ENCODE measurements at regions not wholly inside any gene's neighbourhood (a gene's known extent, or its start where the extent isn't known, plus 50 kb on each side); places are given as distances from the start of the nearest gene placed in this dataset.

GRCh38 chr6:2545383-2546038 lies 205.2 kb downstream of the MYLK4 start:
- H3K4me3 ChIP-seq, result no peak overlapping the region
- H3K27me3 ChIP-seq (ENCODE audit: low read depth), result peaks cover 9% of the 10 kb centered on the region
- peaks cover 7% of the 10 kb centered on the region for H3K9me3 ChIP-seq (replicated peaks)
- no peak overlapping the region for H3K27ac ChIP-seq (replicated peaks)
- intact Hi-C loops (cut with micrococcal nuclease), result no loop called here
- no peak for TF ChIP-seq CTCF (IDR thresholded peaks at IDR 0.05; ENCODE audit: borderline replicate concordance)
- DNase-seq, result no peak
- H3K4me1 ChIP-seq, result no peaks in the 10 kb centered on the region
- no peaks in the 10 kb centered on the region for H3K36me3 ChIP-seq

GRCh38 chr6:2543321-2543720 lies 207.4 kb downstream of the MYLK4 start:
- intact Hi-C loops (cut with micrococcal nuclease), result no loop called here

GRCh38 chr6:2542858-2543218 lies 207.9 kb downstream of the MYLK4 start:
- DNase-seq, result no peak
- peaks cover 3% of the 10 kb centered on the region for H3K9me3 ChIP-seq (replicated peaks)
- no peaks in the 10 kb centered on the region for H3K4me1 ChIP-seq
- no peaks in the 10 kb centered on the region for H3K36me3 ChIP-seq
- intact Hi-C loops (cut with micrococcal nuclease), result no loop called here
- H3K4me3 ChIP-seq, result no peak overlapping the region
- TF ChIP-seq CTCF (IDR thresholded peaks at IDR 0.05; ENCODE audit: borderline replicate concordance), result no peak
- H3K27ac ChIP-seq (replicated peaks), result no peak overlapping the region
- H3K27me3 ChIP-seq (ENCODE audit: low read depth), result peaks cover 9% of the 10 kb centered on the region

More at GRCh38 chr6:2543321-2543720, 207.4 kb downstream of the MYLK4 start:
- Histone ChIP-seq H3K4me3 (no peak overlapping the region), H3K9me3 (replicated peaks) (peaks cover 7% of the 10 kb centered on the region), H3K27ac (replicated peaks) (no peak overlapping the region), H3K4me1 (no peaks in the 10 kb centered on the region), H3K27me3 (ENCODE audit: low read depth) (peaks cover 9% of the 10 kb centered on the region), H3K36me3 (no peaks in the 10 kb centered on the region)
- DNase-seq, result no peak
- TF ChIP-seq CTCF (IDR thresholded peaks at IDR 0.05; ENCODE audit: borderline replicate concordance), result no peak

GRCh38 chr6:2542101-2542857 lies 208.4 kb downstream of the MYLK4 start:
- H3K27me3 ChIP-seq (ENCODE audit: low read depth), result peaks cover 9% of the 10 kb centered on the region
- no peaks in the 10 kb centered on the region for H3K9me3 ChIP-seq (replicated peaks)
- no peak overlapping the region for H3K4me3 ChIP-seq
- DNase-seq, result no peak
- no peaks in the 10 kb centered on the region for H3K4me1 ChIP-seq
- intact Hi-C loops (cut with micrococcal nuclease), result no loop called here
- TF ChIP-seq CTCF (IDR thresholded peaks at IDR 0.05; ENCODE audit: borderline replicate concordance), result no peak
- H3K27ac ChIP-seq (replicated peaks), result no peak overlapping the region
- no peaks in the 10 kb centered on the region for H3K36me3 ChIP-seq

- intact Hi-C loops (cut with micrococcal nuclease), result no loop called here
- no peak overlapping the region for H3K4me3 ChIP-seq
- no peaks in the 10 kb centered on the region for H3K27me3 ChIP-seq (ENCODE audit: low read depth)
- H3K4me1 ChIP-seq, result peaks cover 7% of the 10 kb centered on the region
- H3K27ac ChIP-seq (replicated peaks), result no peak overlapping the region
- H3K36me3 ChIP-seq, result no peaks in the 10 kb centered on the region
- TF ChIP-seq CTCF (IDR thresholded peaks at IDR 0.05; ENCODE audit: borderline replicate concordance), result no peak
- DNase-seq, result no peak
- peaks cover 17% of the 10 kb centered on the region for H3K9me3 ChIP-seq (replicated peaks)
Observed at GRCh38 chr6:2536451-2536850, 214.3 kb downstream of the MYLK4 start.

Measured in left ventricle myocardium inferior (tissue), 1 donor.